HG03064 (cell line): ENCODE measurements at regions not wholly inside any gene's neighbourhood (a gene's known extent, or its start where the extent isn't known, plus 50 kb on each side); places are given as distances from the start of the nearest gene placed in this dataset.
"Not testable (repeated sequence)": the region's sequence is repeated elsewhere in the genome, so short reads cannot be mapped to it uniquely, and the experiment has no call there.

Experiments used
- ATAC-seq: cut with Tn5 transposase; IDR thresholded peaks from one replicate; pipeline ENCODE4 v1.9.1; 2021; ENCODE audit warnings: low read depth; ENCODE audit not compliant: unreplicated experiment

DNA sequence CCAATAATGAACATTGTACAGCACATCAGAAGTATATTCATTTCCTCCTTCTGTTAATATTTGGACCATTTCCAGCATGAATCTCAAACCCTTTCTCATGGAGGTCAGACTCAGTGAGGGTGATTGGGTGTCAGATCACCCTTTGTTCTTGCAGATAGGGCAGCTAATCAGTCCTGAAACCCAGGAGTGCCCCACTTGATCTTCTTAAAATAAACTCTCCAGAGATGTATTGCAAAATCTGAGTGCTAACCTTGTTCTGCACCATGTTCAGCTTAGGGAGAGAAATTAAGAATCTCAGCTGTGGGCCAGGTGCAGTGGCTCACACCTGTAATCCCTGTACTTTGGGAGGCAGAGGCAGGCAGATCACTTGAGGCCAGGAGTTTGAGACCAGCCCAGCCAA lies 869.4 kb downstream of the TYW1 start:
- ATAC-seq, result no peak

DNA sequence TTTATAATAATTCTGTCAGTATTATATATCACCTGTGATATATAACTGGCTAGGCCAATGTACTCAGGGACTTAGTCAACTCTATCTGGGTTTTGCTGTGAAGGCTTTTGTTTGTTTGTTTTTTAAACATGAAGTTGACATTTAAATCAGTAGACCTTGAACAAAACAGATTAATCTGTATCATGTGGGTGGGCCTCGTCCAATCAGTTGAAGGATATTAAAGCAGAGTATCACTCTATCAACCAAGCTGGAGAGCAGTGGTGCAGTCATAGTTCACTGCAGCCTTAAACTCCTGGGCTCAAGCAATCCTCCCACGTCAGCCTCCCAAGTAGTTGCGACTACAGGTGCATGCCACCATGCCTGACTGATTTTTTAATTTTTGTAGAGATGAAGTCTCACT lies 870.2 kb downstream of the TYW1 start:
- ATAC-seq, result no peak

DNA sequence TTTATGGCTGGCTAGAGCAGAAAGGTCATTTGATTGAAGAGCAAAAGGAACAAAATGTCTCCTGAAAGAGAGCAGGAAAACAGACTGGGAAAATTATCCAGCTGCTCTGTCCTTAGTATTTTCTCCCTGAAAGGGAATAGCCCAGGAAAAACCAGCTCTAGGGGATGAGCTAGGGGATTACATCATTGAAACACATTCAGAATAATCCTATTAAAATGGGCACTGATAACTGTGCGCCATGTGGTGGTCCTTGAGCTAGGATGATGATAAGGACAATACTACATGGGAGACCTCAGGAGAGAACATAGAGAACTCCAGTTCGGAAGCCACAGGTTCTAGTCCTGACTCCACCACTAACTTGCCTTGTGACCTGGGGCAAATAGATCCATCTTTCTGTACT lies 873.8 kb downstream of the TYW1 start:
- no peak for ATAC-seq

DNA sequence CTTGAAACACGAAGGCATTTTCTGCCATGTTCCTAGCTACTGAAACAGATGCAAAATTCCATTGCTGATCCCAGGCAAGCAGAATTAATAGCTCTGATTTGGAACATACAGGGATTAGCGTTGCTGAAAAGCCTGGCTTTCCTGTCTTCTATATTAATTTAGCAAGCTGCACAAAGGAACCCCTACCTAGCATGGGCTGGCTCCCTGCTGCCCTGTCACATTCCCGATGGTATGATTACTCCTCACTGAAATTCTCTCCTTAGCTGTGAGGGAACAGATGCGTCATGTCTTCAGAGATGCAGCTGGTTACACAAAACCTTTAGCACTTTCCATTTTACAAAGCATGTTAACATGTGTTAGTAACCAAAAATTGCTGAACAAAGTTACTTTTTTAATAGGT lies 878.9 kb downstream of the TYW1 start:
- no peak for ATAC-seq

DNA sequence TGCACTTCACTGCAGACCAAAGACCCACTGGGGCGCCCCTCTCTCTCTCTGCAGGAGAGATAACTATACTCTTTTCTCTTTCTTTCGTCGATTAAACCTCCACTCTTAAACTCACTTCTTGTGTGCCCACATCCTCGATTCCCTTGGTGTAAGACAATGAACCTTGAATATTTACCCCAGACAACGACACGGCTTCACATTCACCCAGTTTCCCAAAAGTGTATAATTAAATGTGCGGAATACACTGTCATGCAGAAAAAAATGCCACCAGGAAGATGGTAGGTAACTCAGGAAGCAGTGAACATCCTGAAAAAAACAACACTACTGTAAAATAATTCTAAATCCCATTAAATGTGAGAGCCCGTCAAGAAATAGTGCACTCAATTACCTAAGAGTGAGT lies 882.2 kb downstream of the TYW1 start:
- ATAC-seq, result no peak

DNA sequence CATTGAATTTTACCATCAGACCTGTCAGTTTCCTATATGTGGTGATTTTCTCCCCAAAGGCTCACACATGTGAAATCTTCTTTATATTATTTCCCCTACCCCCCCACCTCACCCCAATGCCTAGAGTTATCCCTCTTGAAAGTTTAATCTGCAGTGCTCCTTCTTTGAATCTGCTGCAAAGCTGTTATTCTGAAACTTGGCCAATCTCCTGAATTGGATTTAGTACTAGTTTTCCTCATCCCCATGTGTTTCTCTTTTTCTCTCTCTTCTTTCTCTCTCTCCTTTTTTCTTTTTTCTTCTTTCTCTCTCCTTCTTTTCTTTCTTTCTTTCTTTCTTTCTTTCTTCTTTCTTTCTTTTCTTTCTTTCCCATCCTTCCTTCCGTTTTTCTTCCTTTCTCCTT lies 886.2 kb downstream of the TYW1 start:
- no peak for ATAC-seq

DNA sequence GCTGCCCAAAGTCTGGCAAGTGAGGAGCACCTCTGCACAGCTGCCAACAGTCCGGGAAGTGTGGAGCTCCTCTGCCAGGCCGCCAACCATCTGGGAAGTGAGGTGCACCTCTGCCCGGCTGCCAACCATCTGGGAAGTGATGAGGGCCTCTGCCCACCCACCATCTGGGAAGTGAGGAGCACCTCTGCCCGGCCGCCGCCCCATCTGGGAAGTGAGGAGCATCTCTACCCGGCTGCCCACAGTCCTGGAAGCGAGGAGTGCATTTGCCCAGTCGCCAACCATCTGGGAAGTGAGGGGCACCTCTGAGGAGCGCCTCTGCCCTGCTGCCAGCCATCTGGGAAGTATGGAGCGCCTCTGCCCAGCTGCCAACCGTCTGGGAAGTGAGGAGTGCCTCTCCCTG lies 893.7 kb downstream of the TYW1 start:
- no peak for ATAC-seq

DNA sequence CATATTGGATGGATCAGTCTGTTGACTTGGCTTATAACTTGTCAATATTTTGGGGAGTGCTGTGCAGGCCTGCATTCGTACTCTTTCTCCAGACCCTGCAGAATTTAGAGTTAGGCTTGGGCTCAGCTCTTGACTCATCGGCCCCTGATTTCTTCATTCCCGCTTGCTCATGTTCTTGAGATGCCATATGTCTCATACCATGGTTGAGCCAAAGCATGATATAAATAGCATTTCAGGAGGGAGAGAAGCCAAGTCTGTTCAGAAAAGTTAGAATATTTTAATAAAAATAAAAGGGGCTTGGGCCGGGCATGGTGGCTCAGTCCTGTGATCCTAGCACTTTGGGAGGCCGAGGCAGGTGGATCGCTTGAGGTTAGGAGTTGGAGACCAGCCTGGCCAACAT lies 898.1 kb downstream of the TYW1 start:
- ATAC-seq, result no peak

DNA sequence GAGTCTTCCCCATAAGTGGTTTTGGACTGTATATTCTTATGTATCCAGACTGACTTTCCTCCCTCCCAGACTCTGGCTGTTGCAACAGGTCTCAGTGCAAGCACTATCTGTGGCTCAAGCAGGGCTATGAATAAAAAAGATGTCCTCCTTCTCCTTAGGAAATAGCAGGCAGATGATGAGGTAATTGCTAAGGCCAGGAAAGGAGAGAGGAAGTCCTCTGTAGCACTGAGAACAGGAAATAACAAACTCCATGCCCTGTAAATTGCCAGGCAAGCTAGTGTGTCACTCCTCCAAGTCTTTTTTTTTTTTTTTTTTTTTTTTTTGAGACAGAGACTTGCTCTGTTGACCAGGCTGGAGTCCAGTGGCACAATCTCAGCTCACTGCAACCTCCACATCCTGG lies 900.1 kb downstream of the TYW1 start:
- ATAC-seq, result no peak

DNA sequence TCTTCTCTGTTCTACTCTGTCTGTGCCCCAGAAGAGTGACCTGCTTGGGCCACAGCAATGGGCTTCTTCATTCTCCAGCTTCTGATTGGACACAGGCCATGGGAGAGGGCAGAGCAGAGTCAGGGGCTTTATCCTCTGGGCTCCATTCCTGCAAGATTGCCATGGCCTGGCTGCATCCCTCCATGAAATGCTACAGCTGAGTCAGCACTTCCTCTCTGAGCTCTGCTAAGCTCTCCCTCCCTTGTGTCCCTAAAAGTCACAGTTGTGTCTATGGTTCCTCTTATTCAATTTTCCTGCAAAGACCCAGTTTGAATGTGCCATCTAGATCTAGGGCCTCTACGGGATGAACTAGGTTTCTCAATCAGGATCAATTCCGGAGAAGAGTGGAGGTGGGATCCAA lies 903.8 kb downstream of the TYW1 start:
- ATAC-seq, result no peak

DNA sequence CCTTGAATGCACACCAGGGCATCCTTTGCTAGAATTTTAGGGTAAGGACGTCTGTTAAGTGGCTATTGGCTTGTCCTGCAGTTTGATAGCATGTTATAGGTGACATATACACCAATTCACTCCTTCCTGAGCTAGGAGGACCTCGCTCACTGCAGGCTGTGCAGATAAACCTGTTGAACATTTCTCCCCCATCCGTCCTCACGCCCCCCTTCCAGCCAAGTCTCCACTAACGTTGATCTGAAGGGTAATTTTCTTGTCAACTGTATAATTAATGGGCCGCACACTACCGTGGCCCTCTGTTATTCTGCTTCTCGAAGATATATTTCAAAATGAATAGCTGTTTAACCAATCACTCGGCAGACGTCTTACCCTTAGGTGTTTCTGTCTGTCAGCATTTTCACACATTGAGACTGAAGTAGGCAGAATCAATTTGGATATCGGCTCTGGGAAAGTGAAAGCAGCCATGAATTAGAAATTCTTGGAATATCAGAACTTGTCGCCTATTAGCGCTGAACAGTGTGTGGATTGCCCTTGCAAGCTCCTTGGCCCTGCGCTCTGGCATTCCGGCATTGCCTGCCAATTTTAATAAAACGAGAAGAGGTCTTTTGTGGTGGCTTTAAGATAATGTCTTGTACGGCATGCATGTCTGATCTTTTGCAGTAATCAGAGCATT lies 905.3 kb downstream of the TYW1 start:
- no peak for ATAC-seq

DNA sequence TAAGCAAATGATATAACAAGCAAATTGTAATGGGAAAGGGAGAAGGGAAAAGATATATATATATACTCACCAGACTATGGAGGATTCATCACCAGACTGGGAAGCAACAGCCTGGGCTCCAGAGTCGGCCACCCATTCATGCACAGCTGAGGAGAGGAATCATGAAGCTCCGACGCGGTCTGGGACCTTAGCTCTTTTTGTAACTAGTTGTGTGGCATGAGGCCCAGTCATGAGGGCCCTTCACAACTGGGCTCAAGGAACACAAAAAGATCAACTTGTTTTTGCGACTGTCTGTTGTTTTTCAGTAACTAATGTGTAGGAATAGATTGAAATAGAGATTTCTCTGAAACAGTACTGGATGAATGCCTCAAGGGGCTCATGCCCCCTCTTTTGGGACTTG lies 911.2 kb downstream of the TYW1 start:
- no peak for ATAC-seq

DNA sequence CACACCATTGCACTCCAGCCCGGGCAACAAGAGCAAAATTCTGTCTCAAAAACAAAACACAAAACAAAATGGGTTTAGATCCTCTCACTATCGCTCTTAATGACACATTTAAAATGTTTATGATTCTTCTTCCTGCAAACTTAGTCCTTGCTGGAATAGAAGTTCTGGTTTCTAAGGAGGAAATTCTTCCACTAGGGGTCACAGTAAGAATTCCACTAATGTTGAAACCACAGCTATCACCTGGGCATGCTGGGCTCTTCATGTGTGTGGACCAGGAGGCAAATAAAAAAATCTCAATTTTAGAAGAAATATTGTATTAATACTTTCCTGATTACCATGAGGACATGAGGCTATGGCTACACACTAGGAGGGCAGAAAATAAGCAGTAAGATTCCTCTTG lies 915.8 kb downstream of the TYW1 start:
- no peak for ATAC-seq

DNA sequence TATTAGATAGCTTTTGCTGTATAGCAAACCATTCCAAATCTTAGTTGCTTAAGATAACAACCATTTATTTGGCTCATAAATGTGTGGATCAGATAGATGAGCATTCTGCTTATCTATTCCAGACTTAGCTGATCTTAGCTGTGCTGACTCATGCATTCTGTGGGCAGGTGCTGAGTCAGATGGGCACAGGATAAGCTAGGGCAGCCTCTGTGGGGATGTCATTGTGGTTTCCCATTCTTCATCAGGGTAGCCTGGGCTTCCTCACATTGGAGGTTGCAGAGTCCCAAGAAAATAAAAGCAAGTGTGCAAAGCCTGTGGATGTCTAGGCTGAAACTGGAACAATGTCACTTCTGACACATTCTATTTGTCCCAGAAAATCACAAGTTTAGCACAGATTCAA lies 917.0 kb downstream of the TYW1 start:
- no peak for ATAC-seq

DNA sequence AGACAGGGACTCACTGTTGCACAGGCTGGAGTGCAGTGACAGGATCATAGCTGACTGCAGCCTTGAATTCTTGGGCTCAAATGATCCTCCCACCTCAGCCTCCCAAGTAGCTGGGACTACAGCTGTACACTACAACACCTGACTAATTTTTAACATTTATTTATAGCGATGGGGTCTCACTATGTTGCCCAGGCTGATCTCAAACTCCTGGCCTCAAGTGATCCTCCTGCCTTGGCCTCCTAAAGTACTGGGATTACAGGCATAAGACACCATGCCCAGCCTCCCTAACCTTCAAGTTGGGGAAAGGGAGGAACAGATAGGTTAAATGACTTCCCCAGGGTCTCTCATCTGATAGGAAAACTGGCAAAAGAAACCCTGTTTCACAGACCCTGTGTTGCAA lies 919.5 kb downstream of the TYW1 start:
- ATAC-seq, result not testable (repeated sequence)

DNA sequence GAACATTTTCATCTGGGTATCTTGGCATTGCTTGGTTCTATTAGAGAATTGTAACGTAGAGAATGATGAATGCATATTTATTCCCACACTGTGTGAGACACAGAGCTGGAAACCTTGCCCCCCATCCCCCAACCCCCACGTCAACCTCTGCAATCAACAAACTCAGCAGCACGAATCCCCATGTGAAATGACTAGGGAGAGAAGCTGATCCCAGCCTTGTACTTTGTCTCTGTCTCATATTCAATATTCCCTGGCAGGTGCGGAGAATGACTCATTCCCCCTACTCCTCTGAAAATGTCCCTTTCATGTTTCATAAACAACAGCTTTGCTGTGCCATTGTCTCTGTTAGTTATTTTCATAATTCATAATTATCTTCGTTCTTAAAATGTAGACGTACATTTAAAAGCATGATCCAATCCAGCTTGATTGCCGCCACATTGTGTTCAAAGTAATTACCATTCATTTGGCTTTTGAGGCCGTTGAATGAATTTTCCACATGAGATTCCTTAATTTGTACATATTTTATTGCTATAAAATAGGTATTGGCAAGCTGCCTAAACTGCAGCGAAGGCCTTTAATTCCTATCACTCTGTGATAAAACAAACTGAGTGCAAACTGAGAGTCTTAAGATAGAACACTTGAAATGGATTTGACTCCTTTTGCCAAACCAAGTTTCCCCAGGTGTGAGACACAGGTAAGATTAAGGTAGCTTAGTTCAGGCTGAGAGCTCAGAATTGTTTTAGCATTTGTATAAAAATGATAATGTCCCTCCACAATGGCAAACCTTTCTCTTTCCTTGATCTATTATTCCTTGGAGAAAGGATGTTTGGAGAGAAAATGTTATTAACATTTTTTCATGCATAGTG lies 920.2 kb downstream of the TYW1 start:
- no peak for ATAC-seq

DNA sequence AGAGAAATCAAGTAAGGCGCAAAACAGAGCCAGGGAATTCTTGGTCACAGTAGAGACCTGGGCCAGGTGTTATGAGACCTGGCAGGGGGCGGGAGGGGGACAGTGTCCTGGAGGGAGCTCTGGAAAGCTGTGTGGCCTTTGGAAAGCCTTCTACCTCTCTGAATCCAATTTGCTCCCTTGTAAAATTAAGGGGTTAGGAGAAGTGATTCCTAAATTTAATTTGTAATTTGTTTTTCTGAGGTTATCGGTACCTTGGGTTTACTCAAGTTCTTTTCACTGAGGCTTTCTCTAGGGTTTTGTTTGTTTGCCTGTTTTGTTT lies 920.8 kb downstream of the TYW1 start:
- ATAC-seq, result no peak

DNA sequence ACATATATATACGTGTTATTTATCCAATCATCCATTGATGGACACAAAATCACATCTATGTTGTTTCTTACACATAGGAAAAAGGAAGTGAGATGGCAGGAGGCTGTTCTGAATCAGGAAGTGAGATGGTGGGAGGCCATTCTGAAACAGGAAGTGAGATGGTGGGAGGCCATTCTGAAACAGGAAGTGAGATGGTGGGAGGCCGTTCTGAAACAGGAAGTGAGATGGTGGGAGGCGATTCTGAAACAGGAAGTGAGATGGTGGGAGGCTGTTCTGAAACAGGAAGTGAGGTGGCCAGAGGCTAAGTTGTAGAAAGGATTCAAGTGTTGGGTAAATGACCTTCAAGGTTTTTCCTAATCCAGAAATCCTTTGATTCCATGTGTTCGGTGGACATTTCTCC lies 921.5 kb downstream of the TYW1 start:
- ATAC-seq, result no peak

DNA sequence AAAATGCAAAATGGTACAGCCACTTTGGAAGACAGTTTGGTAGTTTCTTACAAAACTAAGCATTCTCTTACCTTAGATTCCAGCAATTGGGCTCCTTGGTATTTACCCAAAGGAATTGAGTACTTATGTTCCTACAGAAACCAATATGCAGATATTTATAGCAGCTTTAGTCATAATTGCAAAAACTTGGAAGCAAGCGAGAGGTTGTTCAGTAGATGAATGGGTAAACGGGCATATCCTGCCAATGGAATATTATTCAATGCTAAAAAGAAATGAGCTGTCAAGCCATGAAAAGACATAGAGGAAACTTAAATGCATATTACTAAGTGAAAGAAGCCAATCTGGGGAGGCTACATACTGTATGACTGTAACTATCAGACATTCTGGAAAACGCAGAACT lies 926.7 kb downstream of the TYW1 start:
- no peak for ATAC-seq

DNA sequence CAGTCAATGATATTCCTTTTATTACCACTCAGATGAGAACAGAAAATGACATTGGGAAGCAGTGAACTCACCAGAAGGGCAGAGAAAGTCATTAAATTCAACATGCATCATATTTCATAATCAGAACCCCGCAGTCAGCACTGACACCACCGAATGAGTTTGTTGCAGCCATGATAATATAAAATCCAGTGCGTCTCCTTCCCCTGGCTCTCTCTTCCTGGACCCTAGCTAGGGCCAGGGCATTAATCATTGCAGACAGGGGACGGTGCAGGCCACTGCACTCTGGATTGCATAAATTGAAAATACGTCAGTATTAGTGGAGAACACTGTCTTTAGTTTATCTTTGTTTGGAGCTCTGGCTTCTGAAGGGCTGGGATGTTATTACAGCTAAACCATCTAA lies 931.5 kb downstream of the TYW1 start:
- ATAC-seq, result no peak

DNA sequence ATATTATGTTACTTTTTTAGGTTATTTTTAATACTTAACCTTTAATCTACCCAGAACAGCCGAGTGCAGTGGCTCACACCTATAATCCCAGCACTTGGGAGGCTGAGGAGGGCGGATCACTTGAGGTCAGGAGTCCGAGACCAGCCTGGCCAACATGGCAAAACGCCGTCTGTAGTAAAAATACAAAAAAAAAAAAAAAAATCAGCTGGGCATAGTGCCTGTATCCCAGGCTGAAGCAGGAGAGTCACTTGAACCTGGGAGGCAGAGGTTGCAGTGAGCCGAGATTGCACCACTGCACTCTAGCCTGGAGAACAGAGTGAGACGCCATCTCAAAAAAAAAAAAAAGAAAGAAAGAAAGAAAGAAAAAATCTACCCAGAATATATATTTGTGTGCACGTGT lies 939.8 kb downstream of the TYW1 start:
- ATAC-seq, result not testable (repeated sequence)

DNA sequence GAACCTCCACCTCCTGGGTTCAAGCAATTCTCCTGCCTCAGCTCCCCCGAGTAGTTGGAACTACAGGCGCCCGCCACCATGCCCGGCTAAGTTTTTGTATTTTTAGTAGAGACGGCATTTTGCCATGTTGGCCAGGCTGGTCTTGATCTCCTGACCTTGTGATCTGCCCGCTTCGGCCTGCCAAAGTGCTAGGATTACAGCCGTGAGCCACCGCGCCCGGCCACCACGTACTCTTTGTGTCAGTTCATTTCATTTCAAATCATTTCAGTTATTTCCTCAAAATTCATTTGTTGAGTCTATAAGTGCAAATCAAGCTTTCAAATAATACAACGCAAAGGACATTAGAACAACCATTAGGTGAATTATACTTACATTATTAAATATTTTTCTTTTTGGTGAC lies 943.8 kb downstream of the TYW1 start:
- no peak for ATAC-seq
